ENCODE measurements at regions not wholly inside any gene's neighbourhood (a gene's known extent, or its start where the extent isn't known, plus 50 kb on each side); places are given as distances from the start of the nearest gene placed in this dataset.

DNA sequence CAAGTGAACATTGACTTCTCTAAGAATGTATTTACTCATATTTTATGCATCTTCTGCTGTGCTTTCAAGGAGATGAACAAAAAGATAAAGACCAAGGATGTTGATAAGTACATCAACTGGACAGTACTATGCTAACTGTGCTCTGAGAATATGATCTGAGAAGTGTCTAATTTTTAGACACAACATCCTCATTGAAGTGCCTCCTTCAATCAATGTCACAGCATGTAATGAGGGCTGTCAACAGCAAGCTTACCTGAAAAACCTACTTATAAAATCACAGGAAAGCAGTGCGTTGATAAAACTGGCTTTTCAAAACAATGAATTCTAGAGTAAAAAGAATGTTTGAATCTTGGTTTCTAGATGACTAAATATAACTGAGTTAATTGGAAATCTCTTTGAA, 452.9 kb upstream of the DSEL start:
- TF ChIP-seq, protein P1, sequence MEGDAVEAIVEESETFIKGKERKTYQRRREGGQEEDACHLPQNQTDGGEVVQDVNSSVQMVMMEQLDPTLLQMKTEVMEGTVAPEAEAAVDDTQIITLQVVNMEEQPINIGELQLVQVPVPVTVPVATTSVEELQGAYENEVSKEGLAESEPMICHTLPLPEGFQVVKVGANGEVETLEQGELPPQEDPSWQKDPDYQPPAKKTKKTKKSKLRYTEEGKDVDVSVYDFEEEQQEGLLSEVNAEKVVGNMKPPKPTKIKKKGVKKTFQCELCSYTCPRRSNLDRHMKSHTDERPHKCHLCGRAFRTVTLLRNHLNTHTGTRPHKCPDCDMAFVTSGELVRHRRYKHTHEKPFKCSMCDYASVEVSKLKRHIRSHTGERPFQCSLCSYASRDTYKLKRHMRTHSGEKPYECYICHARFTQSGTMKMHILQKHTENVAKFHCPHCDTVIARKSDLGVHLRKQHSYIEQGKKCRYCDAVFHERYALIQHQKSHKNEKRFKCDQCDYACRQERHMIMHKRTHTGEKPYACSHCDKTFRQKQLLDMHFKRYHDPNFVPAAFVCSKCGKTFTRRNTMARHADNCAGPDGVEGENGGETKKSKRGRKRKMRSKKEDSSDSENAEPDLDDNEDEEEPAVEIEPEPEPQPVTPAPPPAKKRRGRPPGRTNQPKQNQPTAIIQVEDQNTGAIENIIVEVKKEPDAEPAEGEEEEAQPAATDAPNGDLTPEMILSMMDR (conservative IDR thresholded peaks at IDR 0.05): no peak
- TF ChIP-seq ZFX (IDR thresholded peaks at IDR 0.05): no peak

Data from C4-2B (cell line).